AG04450 (cell line): ENCODE measurements at regions not wholly inside any gene's neighbourhood (a gene's known extent, or its start where the extent isn't known, plus 50 kb on each side); places are given as distances from the start of the nearest gene placed in this dataset.

ENCODE experiments used
- CTCF ChIA-PET: fragments of 300-600, 350-600 bp; formaldehyde crosslinking; extraction: SDS; loops from one replicate; lab custom pipeline; 2022; ENCODE audit warnings: antibody characterized with exemption, inconsistent platforms; lab: Charles Lee
- POLR2A ChIA-PET: fragments of 350-600 bp; formaldehyde crosslinking; extraction: SDS; loops from one replicate; lab custom pipeline; 2021; ENCODE audit warnings: antibody characterized with exemption, inconsistent platforms; lab: Yijun Ruan, JAX
- DNase-seq: peaks from one replicate; pipeline ENCODE4 v3.0.0-alpha.2; 2011; ENCODE audit warnings: low read depth, low spot score
- H3K27ac ChIP-seq: one replicate; pipeline ENCODE4 v1.5.1; 2012; ENCODE audit warnings: low read depth, low read length, control low read depth
- H3K27me3 ChIP-seq: one replicate; pipeline ENCODE4 v1.6.0; 2012; ENCODE audit warnings: low read length; ENCODE audit not compliant: control insufficient read depth, insufficient read depth
- H3K4me3 ChIP-seq: 2 replicates; pipeline ENCODE4 v1.5.1; 2011; ENCODE audit warnings: mild to moderate bottlenecking, low read depth, low read length, control low read depth
- H3K9me3 ChIP-seq: 2 replicates; pipeline ENCODE4 v1.5.1; 2012; ENCODE audit warnings: low read length; ENCODE audit not compliant: control insufficient read depth, insufficient read depth
- CTCF ChIP-seq: IDR thresholded peaks from 2 replicates; pipeline ENCODE4 v1.5.1; 2011; ENCODE audit warnings: low read depth, low read length, control low read depth, inconsistent platforms

- POLR2A ChIA-PET, result no interaction called here
- H3K27ac ChIP-seq, result no peak overlapping the region
- H3K9me3 ChIP-seq, result no peaks in the 10 kb centered on the region
- DNase-seq, result no peak
- no peak for TF ChIP-seq CTCF
- no peaks in the 10 kb centered on the region for H3K27me3 ChIP-seq
- no peak overlapping the region for H3K4me3 ChIP-seq
- CTCF ChIA-PET, result interaction anchor here (1.0 kb wide), 1 partner anchor 42 kb away, joined by 3 read pairs; no protein-coding TSS in a partner anchor
These were observed 531.2 kb downstream of the NYAP2 start for GRCh38 chr2:225930687-225931086.

- Histone ChIP-seq H3K9me3 (no peaks in the 10 kb centered on the region), H3K27ac (no peak overlapping the region), H3K27me3 (no peaks in the 10 kb centered on the region), H3K4me3 (no peak overlapping the region)
- no peak for TF ChIP-seq CTCF
- CTCF ChIA-PET, result no interaction called here
- no peak for DNase-seq
- POLR2A ChIA-PET, result no interaction called here
These were observed 521.2 kb downstream of the NYAP2 start for GRCh38 chr2:225920621-225921220.

GRCh38 chr2:225916692-225917091 is 517.2 kb downstream of the NYAP2 start:
- CTCF ChIA-PET, result no interaction called here

GRCh38 chr2:225911019-225911418 is 511.5 kb downstream of the NYAP2 start:
- TF ChIP-seq CTCF, result no peak
- POLR2A ChIA-PET, result no interaction called here
- Histone ChIP-seq H3K27me3 (no peaks in the 10 kb centered on the region), H3K4me3 (no peak overlapping the region), H3K9me3 (no peaks in the 10 kb centered on the region), H3K27ac (no peak overlapping the region)
- CTCF ChIA-PET, result interaction anchor here (1.5 kb wide), 1 partner anchor 22 kb away, joined by 4 read pairs; no protein-coding TSS in a partner anchor
- DNase-seq, result no peak

More at GRCh38 chr2:225916692-225917091, 517.2 kb downstream of the NYAP2 start:
- POLR2A ChIA-PET, result no interaction called here
- TF ChIP-seq CTCF, result no peak
- Histone ChIP-seq H3K4me3 (no peak overlapping the region), H3K27ac (no peak overlapping the region), H3K27me3 (no peaks in the 10 kb centered on the region), H3K9me3 (no peaks in the 10 kb centered on the region)
- no peak for DNase-seq

- Histone ChIP-seq H3K27me3 (no peaks in the 10 kb centered on the region), H3K4me3 (no peak overlapping the region), H3K9me3 (no peaks in the 10 kb centered on the region), H3K27ac (no peak overlapping the region)
- no peak for TF ChIP-seq CTCF
- CTCF ChIA-PET, result interaction anchor here (0.7 to 2.0 kb wide), 2 partner anchors 226 to 902 kb away, joined by 3 to 5 read pairs; no protein-coding TSS in a partner anchor
- DNase-seq, result no peak
- POLR2A ChIA-PET, result no interaction called here
These were observed 495.6 kb downstream of the NYAP2 start for GRCh38 chr2:225895126-225895525.
